ENCODE measurements at regions not wholly inside any gene's neighbourhood (a gene's known extent, or its start where the extent isn't known, plus 50 kb on each side); places are given as distances from the start of the nearest gene placed in this dataset.

GRCh38 chr9:86721226-86721781, 226.0 kb downstream of the GAS1 start:
- H3K4me1 ChIP-seq (ENCODE audit: control insufficient read depth, insufficient read depth, low read length, poor library complexity, severe bottlenecking) = no peaks in the 10 kb centered on the region
- no peak for DNase-seq
- Mint-ChIP-seq H3K27me3 (peaks cover 6% of the 10 kb centered on the region), H3K27ac (no peak overlapping the region), H3K4me1 (no peaks in the 10 kb centered on the region), H3K36me3 (no peaks in the 10 kb centered on the region), H3K9me3 (peaks cover 0 to 3% (median 0%) of the 10 kb centered on the region in 7 donors), H3K4me3 (no peak overlapping the region)
- H3K27ac ChIP-seq (ENCODE audit: insufficient read depth, low read length, poor library complexity, severe bottlenecking) = no peak overlapping the region
- H3K9me3 ChIP-seq (ENCODE audit: control insufficient read depth in 2 of 2, low read length in 2 of 2) = no peaks in the 10 kb centered on the region
- no peaks in the 10 kb centered on the region for H3K36me3 ChIP-seq (ENCODE audit: control insufficient read depth, insufficient read depth, low read length)
- no peak overlapping the region for H3K4me3 ChIP-seq (ENCODE audit: low read depth, low read length)
- no peaks in the 10 kb centered on the region for H3K27me3 ChIP-seq (ENCODE audit: control insufficient read depth, insufficient read depth, low read length)
- no peak for ATAC-seq (ENCODE audit: low read depth in 2 of 2)

GRCh38 chr9:86720639-86721225, 226.6 kb downstream of the GAS1 start:
- H3K9me3 ChIP-seq (ENCODE audit: control insufficient read depth in 2 of 2, low read length in 2 of 2) = no peaks in the 10 kb centered on the region
- H3K4me3 Mint-ChIP-seq = no peak overlapping the region
- H3K27ac ChIP-seq (ENCODE audit: insufficient read depth, low read length, poor library complexity, severe bottlenecking) = no peak overlapping the region
- no peak overlapping the region for H3K27ac Mint-ChIP-seq
- DNase-seq (no peak), ATAC-seq (ENCODE audit: low read depth in 2 of 2) (no peak)
- H3K4me1 ChIP-seq (ENCODE audit: control insufficient read depth, insufficient read depth, low read length, poor library complexity, severe bottlenecking) = no peaks in the 10 kb centered on the region
- H3K4me3 ChIP-seq (ENCODE audit: low read depth, low read length) = no peak overlapping the region
- peaks cover 0 to 3% (median 0%) of the 10 kb centered on the region in 7 donors for H3K9me3 Mint-ChIP-seq
- no peaks in the 10 kb centered on the region for H3K36me3 Mint-ChIP-seq
- H3K4me1 Mint-ChIP-seq = no peaks in the 10 kb centered on the region
- no peaks in the 10 kb centered on the region for H3K27me3 ChIP-seq (ENCODE audit: control insufficient read depth, insufficient read depth, low read length)
- peaks cover 6% of the 10 kb centered on the region for H3K27me3 Mint-ChIP-seq
- H3K36me3 ChIP-seq (ENCODE audit: control insufficient read depth, insufficient read depth, low read length) = no peaks in the 10 kb centered on the region

GRCh38 chr9:86718388-86719049, 228.8 kb downstream of the GAS1 start:
- Mint-ChIP-seq H3K27ac (no peak overlapping the region), H3K4me3 (no peak overlapping the region), H3K4me1 (no peaks in the 10 kb centered on the region), H3K27me3 (peaks cover 6% of the 10 kb centered on the region), H3K36me3 (no peaks in the 10 kb centered on the region), H3K9me3 (peaks cover 0 to 3% (median 0%) of the 10 kb centered on the region in 7 donors)
- H3K36me3 ChIP-seq (ENCODE audit: control insufficient read depth, insufficient read depth, low read length) = no peaks in the 10 kb centered on the region
- H3K27ac ChIP-seq (ENCODE audit: insufficient read depth, low read length, poor library complexity, severe bottlenecking) = no peak overlapping the region
- no peaks in the 10 kb centered on the region for H3K9me3 ChIP-seq (ENCODE audit: control insufficient read depth in 2 of 2, low read length in 2 of 2)
- H3K4me1 ChIP-seq (ENCODE audit: control insufficient read depth, insufficient read depth, low read length, poor library complexity, severe bottlenecking) = no peaks in the 10 kb centered on the region
- no peaks in the 10 kb centered on the region for H3K27me3 ChIP-seq (ENCODE audit: control insufficient read depth, insufficient read depth, low read length)
- no peak overlapping the region for H3K4me3 ChIP-seq (ENCODE audit: low read depth, low read length)
- ATAC-seq (ENCODE audit: low read depth in 2 of 2) = no peak
- DNase-seq = no peak

GRCh38 chr9:86716326-86716922, 230.9 kb downstream of the GAS1 start:
- H3K36me3 ChIP-seq (ENCODE audit: control insufficient read depth, insufficient read depth, low read length) = no peaks in the 10 kb centered on the region
- no peak overlapping the region for H3K27ac Mint-ChIP-seq
- H3K9me3 ChIP-seq (ENCODE audit: control insufficient read depth in 2 of 2, low read length in 2 of 2) = no peaks in the 10 kb centered on the region
- no peaks in the 10 kb centered on the region for H3K27me3 ChIP-seq (ENCODE audit: control insufficient read depth, insufficient read depth, low read length)
- ATAC-seq (ENCODE audit: low read depth in 2 of 2) = no peak
- H3K9me3 Mint-ChIP-seq = peaks cover 0 to 3% (median 0%) of the 10 kb centered on the region in 7 donors
- H3K4me1 ChIP-seq (ENCODE audit: control insufficient read depth, insufficient read depth, low read length, poor library complexity, severe bottlenecking) = no peaks in the 10 kb centered on the region
- H3K4me1 Mint-ChIP-seq = no peaks in the 10 kb centered on the region
- H3K27me3 Mint-ChIP-seq = peaks cover 6% of the 10 kb centered on the region
- no peak overlapping the region for H3K4me3 ChIP-seq (ENCODE audit: low read depth, low read length)
- no peak overlapping the region for H3K27ac ChIP-seq (ENCODE audit: insufficient read depth, low read length, poor library complexity, severe bottlenecking)
- no peak overlapping the region for H3K4me3 Mint-ChIP-seq
- no peak for DNase-seq
- no peaks in the 10 kb centered on the region for H3K36me3 Mint-ChIP-seq

GRCh38 chr9:86714999-86715398, 232.3 kb downstream of the GAS1 start:
- H3K27ac ChIP-seq (ENCODE audit: insufficient read depth, low read length, poor library complexity, severe bottlenecking) = no peak overlapping the region
- no peak overlapping the region for H3K27ac Mint-ChIP-seq
- H3K36me3 Mint-ChIP-seq = no peaks in the 10 kb centered on the region
- no peaks in the 10 kb centered on the region for H3K36me3 ChIP-seq (ENCODE audit: control insufficient read depth, insufficient read depth, low read length)
- no peak overlapping the region for H3K4me3 ChIP-seq (ENCODE audit: low read depth, low read length)
- H3K27me3 Mint-ChIP-seq = peaks cover 6% of the 10 kb centered on the region
- H3K4me1 Mint-ChIP-seq = no peaks in the 10 kb centered on the region
- no peak overlapping the region for H3K4me3 Mint-ChIP-seq
- no peaks in the 10 kb centered on the region for H3K4me1 ChIP-seq (ENCODE audit: control insufficient read depth, insufficient read depth, low read length, poor library complexity, severe bottlenecking)
- DNase-seq (no peak), ATAC-seq (ENCODE audit: low read depth in 2 of 2) (no peak)
- peaks cover 0 to 3% (median 0%) of the 10 kb centered on the region in 7 donors for H3K9me3 Mint-ChIP-seq
- H3K27me3 ChIP-seq (ENCODE audit: control insufficient read depth, insufficient read depth, low read length) = no peaks in the 10 kb centered on the region
- no peaks in the 10 kb centered on the region for H3K9me3 ChIP-seq (ENCODE audit: control insufficient read depth in 2 of 2, low read length in 2 of 2)

- H3K9me3 ChIP-seq (ENCODE audit: control insufficient read depth in 2 of 2, low read length in 2 of 2) = no peaks in the 10 kb centered on the region
- H3K4me3 ChIP-seq (ENCODE audit: low read depth, low read length) = no peak overlapping the region
- Mint-ChIP-seq H3K27ac (no peak overlapping the region), H3K27me3 (peaks cover 6% of the 10 kb centered on the region), H3K4me3 (no peak overlapping the region), H3K9me3 (peaks cover 0 to 3% (median 0%) of the 10 kb centered on the region in 7 donors), H3K36me3 (no peaks in the 10 kb centered on the region), H3K4me1 (no peaks in the 10 kb centered on the region)
- H3K36me3 ChIP-seq (ENCODE audit: control insufficient read depth, insufficient read depth, low read length) = no peaks in the 10 kb centered on the region
- DNase-seq = no peak
- H3K27me3 ChIP-seq (ENCODE audit: control insufficient read depth, insufficient read depth, low read length) = no peaks in the 10 kb centered on the region
- H3K27ac ChIP-seq (ENCODE audit: insufficient read depth, low read length, poor library complexity, severe bottlenecking) = no peak overlapping the region
- no peak for ATAC-seq (ENCODE audit: low read depth in 2 of 2)
- H3K4me1 ChIP-seq (ENCODE audit: control insufficient read depth, insufficient read depth, low read length, poor library complexity, severe bottlenecking) = no peaks in the 10 kb centered on the region
Measured at GRCh38 chr9:86713970-86714369, 233.3 kb downstream of the GAS1 start.

GRCh38 chr9:86713470-86713869, 233.8 kb downstream of the GAS1 start:
- H3K27ac Mint-ChIP-seq = no peak overlapping the region
- Histone ChIP-seq H3K27me3 (ENCODE audit: control insufficient read depth, insufficient read depth, low read length) (no peaks in the 10 kb centered on the region), H3K9me3 (ENCODE audit: control insufficient read depth in 2 of 2, low read length in 2 of 2) (no peaks in the 10 kb centered on the region), H3K4me3 (ENCODE audit: low read depth, low read length) (no peak overlapping the region), H3K36me3 (ENCODE audit: control insufficient read depth, insufficient read depth, low read length) (no peaks in the 10 kb centered on the region), H3K4me1 (ENCODE audit: control insufficient read depth, insufficient read depth, low read length, poor library complexity, severe bottlenecking) (no peaks in the 10 kb centered on the region), H3K27ac (ENCODE audit: insufficient read depth, low read length, poor library complexity, severe bottlenecking) (no peak overlapping the region)
- DNase-seq (no peak), ATAC-seq (ENCODE audit: low read depth in 2 of 2) (no peak)
- H3K36me3 Mint-ChIP-seq = no peaks in the 10 kb centered on the region
- H3K27me3 Mint-ChIP-seq = peaks cover 6% of the 10 kb centered on the region
- no peaks in the 10 kb centered on the region for H3K4me1 Mint-ChIP-seq
- H3K4me3 Mint-ChIP-seq = no peak overlapping the region
- peaks cover 0 to 3% (median 0%) of the 10 kb centered on the region in 7 donors for H3K9me3 Mint-ChIP-seq

Measured in CD4-positive, CD25-positive, alpha-beta regulatory T cell (primary cell).